GM19035 (cell line): ENCODE measurements at regions not wholly inside any gene's neighbourhood (a gene's known extent, or its start where the extent isn't known, plus 50 kb on each side); places are given as distances from the start of the nearest gene placed in this dataset.
"Not testable (repeated sequence)": the region's sequence is repeated elsewhere in the genome, so short reads cannot be mapped to it uniquely, and the experiment has no call there.

Experiments used
- ATAC-seq: cut with Tn5 transposase; IDR thresholded peaks from one replicate; pipeline ENCODE4 v1.9.1; 2021; ENCODE audit not compliant: unreplicated experiment

- no peak for ATAC-seq
Observed at GRCh38 chr7:94104301-94104700, 100.1 kb upstream of the BET1 start.

- ATAC-seq = peak; percentile 62
Observed at GRCh38 chr7:94109556-94109955, 105.4 kb upstream of the BET1 start.

- peak; percentile 47 for ATAC-seq
Observed at GRCh38 chr7:94111009-94111408, 106.9 kb upstream of the BET1 start.

- no peak for ATAC-seq
Observed at GRCh38 chr7:94115316-94115715, 111.2 kb upstream of the BET1 start.

GRCh38 chr7:94123136-94123535, 119.0 kb upstream of the BET1 start:
- no peak for ATAC-seq

- no peak for ATAC-seq
Observed at GRCh38 chr7:94127026-94127425, 122.9 kb upstream of the BET1 start.

- no peak for ATAC-seq
Observed at GRCh38 chr7:94128072-94128471, 123.9 kb upstream of the BET1 start.

GRCh38 chr7:94129443-94130140, 125.4 kb upstream of the BET1 start:
- no peak for ATAC-seq

GRCh38 chr7:94130716-94131115, 126.6 kb upstream of the BET1 start:
- ATAC-seq = no peak

GRCh38 chr7:94133460-94133859, 129.3 kb upstream of the BET1 start:
- no peak for ATAC-seq

- ATAC-seq = no peak
Observed at GRCh38 chr7:94135180-94135579, 131.0 kb upstream of the BET1 start.

- no peak for ATAC-seq
Observed at GRCh38 chr7:94142281-94142680, 138.1 kb upstream of the BET1 start.

- no peak for ATAC-seq
Observed at GRCh38 chr7:94145602-94146001, 141.4 kb upstream of the BET1 start.

GRCh38 chr7:94146408-94146807, 142.3 kb upstream of the BET1 start:
- ATAC-seq = no peak

- ATAC-seq = no peak
Observed at GRCh38 chr7:94149789-94150545, 145.8 kb upstream of the BET1 start.

- ATAC-seq = no peak
Observed at GRCh38 chr7:94154182-94154581, 150.0 kb upstream of the BET1 start.

GRCh38 chr7:94154858-94155257, 150.7 kb upstream of the BET1 start:
- no peak for ATAC-seq

GRCh38 chr7:94157659-94158306, 153.6 kb upstream of the BET1 start:
- ATAC-seq = not testable (repeated sequence)

GRCh38 chr7:94160719-94161435, 156.7 kb upstream of the BET1 start:
- ATAC-seq = peak; percentile 97

GRCh38 chr7:94161476-94161875, 157.3 kb upstream of the BET1 start:
- no peak for ATAC-seq

- ATAC-seq = no peak
Observed at GRCh38 chr7:94169682-94170081, 165.5 kb upstream of the BET1 start.
